ENCODE measurements at regions not wholly inside any gene's neighbourhood (a gene's known extent, or its start where the extent isn't known, plus 50 kb on each side); places are given as distances from the start of the nearest gene placed in this dataset.
A peak's percentile ranks its signal among the peaks of the same experiment; 100 is the strongest.

- DNase-seq (ENCODE audit: low read depth), result no peak
These were observed 171.3 kb upstream of the GAS1 start for GRCh38 chr9:87118594-87118993.

GRCh38 chr9:87119328-87119881, 172.1 kb upstream of the GAS1 start:
- peak; percentile 68 for DNase-seq (ENCODE audit: low read depth)

GRCh38 chr9:87120610-87121009, 173.3 kb upstream of the GAS1 start:
- no peak for DNase-seq (ENCODE audit: low read depth)

GRCh38 chr9:87122947-87123685, 175.8 kb upstream of the GAS1 start:
- DNase-seq (ENCODE audit: low read depth), result peak; percentile 98

DNA sequence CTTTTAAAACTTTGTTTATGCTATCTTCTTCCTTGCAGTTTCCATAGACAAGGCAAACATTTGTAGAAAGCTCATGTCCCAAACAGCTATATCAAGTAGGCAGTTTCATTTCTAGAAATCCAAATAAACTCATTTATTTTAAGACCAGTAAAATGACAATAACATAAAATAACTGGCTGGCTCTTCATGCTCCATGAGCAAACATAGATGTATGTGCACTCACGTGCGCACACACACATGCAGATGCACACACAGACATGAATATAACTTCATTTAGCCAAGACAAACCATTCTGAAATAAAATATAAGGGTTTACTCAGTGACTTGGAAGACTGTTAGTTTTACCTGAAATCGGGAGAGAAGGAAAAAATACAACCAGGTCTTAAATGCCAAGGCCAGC, 176.5 kb upstream of the GAS1 start:
- no peak for DNase-seq (ENCODE audit: low read depth)

GRCh38 chr9:87125819-87126218, 178.5 kb upstream of the GAS1 start:
- DNase-seq (ENCODE audit: low read depth), result no peak

- DNase-seq (ENCODE audit: low read depth), result no peak
These were observed 180.2 kb upstream of the GAS1 start for GRCh38 chr9:87127543-87127942.

DNA sequence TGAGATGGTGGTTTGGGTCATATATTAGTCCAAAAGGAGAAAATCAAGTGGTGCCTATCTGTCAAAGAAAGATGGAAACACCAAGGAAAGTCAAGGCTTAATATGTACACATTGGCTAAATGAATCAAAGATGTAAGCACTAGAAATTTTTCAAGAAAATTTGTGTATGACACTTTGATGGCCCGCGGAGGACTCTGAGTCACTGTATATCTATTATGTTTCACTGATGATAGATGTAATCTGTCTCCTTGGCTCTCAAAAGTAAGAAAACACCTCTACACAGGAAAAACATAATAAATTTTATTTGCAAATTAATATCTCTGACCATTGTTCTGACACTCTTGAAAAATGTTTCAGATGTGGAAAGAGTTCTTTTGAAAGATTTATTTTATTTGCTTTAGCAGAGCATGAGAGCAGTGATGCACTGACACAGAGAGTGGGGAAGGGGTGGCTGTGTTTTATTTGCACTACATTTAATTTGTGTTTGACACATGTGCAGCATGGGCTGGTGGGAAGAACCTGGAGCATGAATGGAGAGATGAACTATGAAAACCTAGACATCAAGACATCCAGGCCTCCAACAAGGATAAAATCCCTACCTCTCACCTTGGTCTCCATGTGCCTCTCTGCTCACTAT, 180.8 kb upstream of the GAS1 start:
- no peak for DNase-seq (ENCODE audit: low read depth)

GRCh38 chr9:87128844-87129493, 181.7 kb upstream of the GAS1 start:
- DNase-seq (ENCODE audit: low read depth), result no peak

DNA sequence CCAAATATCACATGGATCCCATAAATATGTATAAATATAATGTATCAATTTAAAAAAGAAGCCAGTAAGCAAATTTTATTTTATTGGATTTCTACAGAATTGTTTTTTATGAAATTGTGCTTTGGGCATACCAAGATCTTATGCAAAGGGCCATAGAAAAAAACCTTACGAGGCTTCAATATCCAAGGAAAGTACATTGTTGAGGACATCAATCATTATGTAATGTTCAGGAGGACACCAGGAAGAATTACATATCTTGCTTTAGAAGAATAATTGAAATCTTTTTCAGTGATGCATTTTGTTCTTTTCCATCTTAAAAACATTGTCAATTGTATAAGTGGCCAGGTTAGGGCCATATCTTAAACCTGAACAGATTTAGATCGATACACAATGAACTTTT, 187.8 kb upstream of the GAS1 start:
- no peak for DNase-seq (ENCODE audit: low read depth)

- DNase-seq (ENCODE audit: low read depth), result peak; percentile 50
These were observed 190.4 kb upstream of the GAS1 start for GRCh38 chr9:87137718-87138117.

- no peak for DNase-seq (ENCODE audit: low read depth)
These were observed 191.1 kb upstream of the GAS1 start for GRCh38 chr9:87138128-87139040.

DNA sequence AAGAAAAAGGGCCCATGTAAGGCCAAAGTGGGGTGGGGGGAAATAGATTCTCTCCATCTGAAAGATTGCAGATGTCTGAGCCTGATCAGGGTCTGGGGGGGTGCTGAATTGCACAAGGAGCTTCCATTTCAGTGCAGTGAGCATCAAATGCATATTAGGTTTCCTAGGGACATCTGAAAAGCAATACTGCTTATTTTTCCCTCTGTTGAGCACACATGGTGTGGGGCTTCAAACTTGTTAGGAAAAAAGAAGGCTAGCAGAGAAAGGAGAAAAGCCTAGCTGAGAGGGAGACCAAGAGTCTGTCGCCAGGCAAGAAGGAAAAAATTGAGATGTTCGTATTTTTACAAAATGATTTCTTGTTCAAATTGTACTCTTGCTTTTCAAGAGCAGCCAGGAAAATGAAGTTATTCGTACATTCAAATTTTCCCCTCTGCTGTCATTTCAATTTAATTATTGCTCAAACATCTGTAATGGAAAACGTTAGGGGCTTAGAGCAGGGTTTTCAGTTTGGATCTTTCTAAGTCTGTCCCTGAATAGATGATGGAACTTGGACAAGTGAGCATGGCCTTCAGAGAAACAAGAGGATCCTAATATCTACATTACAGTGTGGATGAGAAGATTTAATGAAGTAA, 191.9 kb upstream of the GAS1 start:
- no peak for DNase-seq (ENCODE audit: low read depth)

- DNase-seq (ENCODE audit: low read depth), result no peak
These were observed 192.8 kb upstream of the GAS1 start for GRCh38 chr9:87140142-87140541.

- DNase-seq (ENCODE audit: low read depth), result peak; percentile 100
These were observed 193.4 kb upstream of the GAS1 start for GRCh38 chr9:87140605-87141109.

- no peak for DNase-seq (ENCODE audit: low read depth)
These were observed 193.8 kb upstream of the GAS1 start for GRCh38 chr9:87141124-87141523.

GRCh38 chr9:87146933-87147332, 199.6 kb upstream of the GAS1 start:
- DNase-seq (ENCODE audit: low read depth), result no peak

- DNase-seq (ENCODE audit: low read depth), result no peak
These were observed 200.5 kb upstream of the GAS1 start for GRCh38 chr9:87147839-87148238.

DNA sequence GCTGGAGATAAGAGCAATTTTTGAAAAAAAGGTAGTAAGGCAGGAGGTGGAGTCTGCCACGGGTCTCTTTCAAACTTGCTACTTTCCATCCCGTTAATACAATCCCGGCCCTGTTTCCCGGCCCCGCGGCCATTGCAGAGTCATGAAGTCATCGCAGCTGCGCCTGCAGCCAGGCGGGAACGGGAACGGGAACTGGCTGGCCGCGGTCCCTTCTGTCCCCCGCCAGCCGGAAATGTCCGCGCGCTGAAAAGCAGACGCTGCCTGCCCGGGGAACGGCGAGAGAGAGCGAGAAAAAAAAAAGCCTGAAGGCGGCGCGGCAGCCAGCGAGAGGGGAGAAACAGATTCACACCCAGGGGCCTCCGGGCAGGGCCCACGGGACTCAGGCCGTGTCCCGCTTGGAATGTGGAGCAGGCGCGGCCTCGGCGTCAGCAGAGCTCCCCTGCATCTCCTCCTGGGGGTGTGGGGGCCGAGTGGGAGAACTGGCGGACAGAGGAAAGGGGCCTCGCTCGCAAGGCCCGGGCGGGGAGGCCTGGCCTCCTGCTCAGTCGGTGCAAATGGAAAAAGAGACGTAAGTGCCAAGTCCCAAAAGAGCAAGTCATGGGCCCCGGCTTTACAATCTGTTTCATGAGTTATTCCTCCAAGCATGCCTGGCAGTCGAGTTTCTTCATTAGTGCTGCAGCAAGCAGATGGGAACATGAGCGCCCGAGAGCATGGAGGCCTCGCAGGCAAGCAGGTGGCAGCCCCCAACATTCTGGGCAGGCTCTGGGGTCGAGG, 201.2 kb upstream of the GAS1 start:
- peak; percentile 79 for DNase-seq (ENCODE audit: low read depth)

- no peak for DNase-seq (ENCODE audit: low read depth)
These were observed 202.5 kb upstream of the GAS1 start for GRCh38 chr9:87149799-87150198.

All from LHCN-M2 (cell line).